WTC11 (cell line): ENCODE measurements at regions not wholly inside any gene's neighbourhood (a gene's known extent, or its start where the extent isn't known, plus 50 kb on each side); places are given as distances from the start of the nearest gene placed in this dataset.

Experiments
- CREB1 ChIP-seq: sonication (generic); formaldehyde crosslinking; IDR thresholded peaks from 2 replicates; pipeline ENCODE4 v1.8.0; 2023; ENCODE audit warnings: mild to moderate bottlenecking, missing genetic modification reagents
- NFE2L1 ChIP-seq: sonication (generic); formaldehyde crosslinking; IDR thresholded peaks from 2 replicates; pipeline ENCODE4 v1.8.1; 2023; ENCODE audit warnings: missing genetic modification reagents
- SP1 ChIP-seq: sonication (generic); formaldehyde crosslinking; conservative IDR thresholded peaks from 2 replicates; pipeline ENCODE4 v1.8.1; 2022; ENCODE audit warnings: missing genetic modification reagents
- ZNF263 ChIP-seq: sonication (generic); formaldehyde crosslinking; IDR thresholded peaks from 2 replicates; pipeline ENCODE4 v1.8.1; 2022; ENCODE audit warnings: low read depth, mild to moderate bottlenecking, moderate library complexity, missing genetic modification reagents
- ZNF416 ChIP-seq: fragments of 250-450 bp; sonication (Bioruptor Pico); IDR thresholded peaks from 2 replicates; pipeline ENCODE4 v1.9.0; 2021; ENCODE audit warnings: mild to moderate bottlenecking, inconsistent platforms
- TF ChIP-seq, protein P1 (sequence below): fragments of 200-600 bp; IDR thresholded peaks from 2 replicates; pipeline ENCODE4 v1.8.0; 2022; ENCODE audit warnings: antibody characterized with exemption
- TF ChIP-seq, protein P2 (sequence below): sonication (generic); formaldehyde crosslinking; IDR thresholded peaks from 2 replicates; pipeline ENCODE4 v1.8.0; 2022; ENCODE audit warnings: mild to moderate bottlenecking, missing genetic modification reagents
- TF ChIP-seq, protein P3 (sequence below): sonication (generic); formaldehyde crosslinking; IDR thresholded peaks from 2 replicates; pipeline ENCODE4 v1.8.1; 2022; ENCODE audit warnings: mild to moderate bottlenecking, missing genetic modification reagents, moderate library complexity, borderline replicate concordance
- TF ChIP-seq, protein P4 (sequence below): sonication (generic); formaldehyde crosslinking; IDR thresholded peaks from 2 replicates; pipeline ENCODE4 v1.8.0; 2022; ENCODE audit warnings: mild to moderate bottlenecking, missing genetic modification reagents

DNA sequence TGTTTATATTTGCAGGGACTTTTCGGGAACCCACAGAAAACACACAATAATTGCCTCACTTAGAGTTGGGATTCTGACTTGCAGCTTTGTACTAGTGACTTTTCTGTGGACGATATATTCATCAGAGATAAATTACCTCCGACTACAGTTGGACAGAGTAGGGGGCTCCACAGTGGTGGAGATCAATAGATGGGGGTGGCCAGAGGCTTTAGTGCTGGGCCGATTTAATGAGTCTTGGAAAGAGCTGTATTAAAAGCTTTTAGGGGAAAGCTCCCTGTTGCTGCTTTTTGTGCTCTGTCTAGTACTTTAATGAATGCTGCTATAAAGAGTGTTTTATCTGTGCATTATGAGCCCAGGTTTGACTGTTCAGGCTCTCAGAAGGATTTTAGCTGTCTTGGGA, 359.2 kb upstream of the DPYD start:
- TF ChIP-seq, protein P1, sequence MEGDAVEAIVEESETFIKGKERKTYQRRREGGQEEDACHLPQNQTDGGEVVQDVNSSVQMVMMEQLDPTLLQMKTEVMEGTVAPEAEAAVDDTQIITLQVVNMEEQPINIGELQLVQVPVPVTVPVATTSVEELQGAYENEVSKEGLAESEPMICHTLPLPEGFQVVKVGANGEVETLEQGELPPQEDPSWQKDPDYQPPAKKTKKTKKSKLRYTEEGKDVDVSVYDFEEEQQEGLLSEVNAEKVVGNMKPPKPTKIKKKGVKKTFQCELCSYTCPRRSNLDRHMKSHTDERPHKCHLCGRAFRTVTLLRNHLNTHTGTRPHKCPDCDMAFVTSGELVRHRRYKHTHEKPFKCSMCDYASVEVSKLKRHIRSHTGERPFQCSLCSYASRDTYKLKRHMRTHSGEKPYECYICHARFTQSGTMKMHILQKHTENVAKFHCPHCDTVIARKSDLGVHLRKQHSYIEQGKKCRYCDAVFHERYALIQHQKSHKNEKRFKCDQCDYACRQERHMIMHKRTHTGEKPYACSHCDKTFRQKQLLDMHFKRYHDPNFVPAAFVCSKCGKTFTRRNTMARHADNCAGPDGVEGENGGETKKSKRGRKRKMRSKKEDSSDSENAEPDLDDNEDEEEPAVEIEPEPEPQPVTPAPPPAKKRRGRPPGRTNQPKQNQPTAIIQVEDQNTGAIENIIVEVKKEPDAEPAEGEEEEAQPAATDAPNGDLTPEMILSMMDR = no peak
- TF ChIP-seq, protein P2, sequence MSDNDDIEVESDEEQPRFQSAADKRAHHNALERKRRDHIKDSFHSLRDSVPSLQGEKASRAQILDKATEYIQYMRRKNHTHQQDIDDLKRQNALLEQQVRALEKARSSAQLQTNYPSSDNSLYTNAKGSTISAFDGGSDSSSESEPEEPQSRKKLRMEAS (CRISPR knock-in tag) = no peak
- TF ChIP-seq ZNF263 (CRISPR knock-in tag) (no peak), ZNF416 (CRISPR knock-in tag) (no peak), SP1 (CRISPR knock-in tag) (no peak), CREB1 (CRISPR knock-in tag) (no peak), NFE2L1 (no peak)
- TF ChIP-seq, protein P3, sequence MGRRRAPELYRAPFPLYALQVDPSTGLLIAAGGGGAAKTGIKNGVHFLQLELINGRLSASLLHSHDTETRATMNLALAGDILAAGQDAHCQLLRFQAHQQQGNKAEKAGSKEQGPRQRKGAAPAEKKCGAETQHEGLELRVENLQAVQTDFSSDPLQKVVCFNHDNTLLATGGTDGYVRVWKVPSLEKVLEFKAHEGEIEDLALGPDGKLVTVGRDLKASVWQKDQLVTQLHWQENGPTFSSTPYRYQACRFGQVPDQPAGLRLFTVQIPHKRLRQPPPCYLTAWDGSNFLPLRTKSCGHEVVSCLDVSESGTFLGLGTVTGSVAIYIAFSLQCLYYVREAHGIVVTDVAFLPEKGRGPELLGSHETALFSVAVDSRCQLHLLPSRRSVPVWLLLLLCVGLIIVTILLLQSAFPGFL (CRISPR knock-in tag) = no peak
- TF ChIP-seq, protein P4, sequence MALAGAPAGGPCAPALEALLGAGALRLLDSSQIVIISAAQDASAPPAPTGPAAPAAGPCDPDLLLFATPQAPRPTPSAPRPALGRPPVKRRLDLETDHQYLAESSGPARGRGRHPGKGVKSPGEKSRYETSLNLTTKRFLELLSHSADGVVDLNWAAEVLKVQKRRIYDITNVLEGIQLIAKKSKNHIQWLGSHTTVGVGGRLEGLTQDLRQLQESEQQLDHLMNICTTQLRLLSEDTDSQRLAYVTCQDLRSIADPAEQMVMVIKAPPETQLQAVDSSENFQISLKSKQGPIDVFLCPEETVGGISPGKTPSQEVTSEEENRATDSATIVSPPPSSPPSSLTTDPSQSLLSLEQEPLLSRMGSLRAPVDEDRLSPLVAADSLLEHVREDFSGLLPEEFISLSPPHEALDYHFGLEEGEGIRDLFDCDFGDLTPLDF (CRISPR knock-in tag) = no peak
